ENCODE measurements at regions not wholly inside any gene's neighbourhood (a gene's known extent, or its start where the extent isn't known, plus 50 kb on each side); places are given as distances from the start of the nearest gene placed in this dataset.

GRCh38 chr14:58709949-58710348, 72.2 kb downstream of the DACT1 start:
- DNase-seq = no peak
- Histone ChIP-seq H3K4me2 (replicated peaks; ENCODE audit: extremely low read depth, low read length, poor library complexity, severe bottlenecking) (no peak overlapping the region), H2AFZ (ENCODE audit: insufficient read depth, low read depth, low read length, poor library complexity, severe bottlenecking) (no peak overlapping the region), H3K4me1 (ENCODE audit: control insufficient read depth in 1 of 2, insufficient read depth in 2 of 2, low read length in 2 of 2) (no peaks in the 10 kb centered on the region), H3K9me3 (replicated peaks in 1 of 2; ENCODE audit: control insufficient read depth in 1 of 2, insufficient read depth in 1 of 2, low read length in 2 of 2) (no peaks in the 10 kb centered on the region), H4K20me1 (ENCODE audit: insufficient read depth, low read length) (no peaks in the 10 kb centered on the region), H3K36me3 (replicated peaks in 1 of 2; ENCODE audit: control insufficient read depth in 1 of 2, insufficient read depth in 2 of 2, low read length in 2 of 2) (no peaks in the 10 kb centered on the region), H3K79me2 (ENCODE audit: insufficient read depth, low read length) (no peaks in the 10 kb centered on the region), H3K4me3 (replicated peaks in 1 of 3; ENCODE audit: low read depth in 2 of 3, low read length in 3 of 3) (no peak overlapping the region), H3K27ac (ENCODE audit: low read depth in 1 of 2, low read length in 2 of 2) (no peak overlapping the region), H3K27me3 (ENCODE audit: control insufficient read depth in 2 of 2, insufficient read depth in 2 of 2, low read length in 2 of 2) (no peaks in the 10 kb centered on the region), H3K9ac (ENCODE audit: insufficient read depth, low read length, poor library complexity, severe bottlenecking) (no peak overlapping the region)
- WGBS (ENCODE audit: insufficient coverage) = no CpG with 5 or more reads among the region's 2 CpGs
- H3K4me1 Mint-ChIP-seq = no peaks in the 10 kb centered on the region
- intact Hi-C loops (cut with micrococcal nuclease) = no loop called here
- no peak overlapping the region for H3K27ac Mint-ChIP-seq
- peaks cover 0 to 1% (median 0%) of the 10 kb centered on the region in 3 donors for H3K27me3 Mint-ChIP-seq (ENCODE audit: low read depth in 3 of 3)
- H3K9me3 Mint-ChIP-seq = no peaks in the 10 kb centered on the region
- H3K4me3 Mint-ChIP-seq = peak overlapping the region in 1 of 2 donors; percentile 27
- no peak for TF ChIP-seq CTCF (IDR thresholded peaks at IDR 0.05)
- H3K36me3 Mint-ChIP-seq = no peaks in the 10 kb centered on the region

- Histone ChIP-seq H4K20me1 (ENCODE audit: insufficient read depth, low read length) (no peaks in the 10 kb centered on the region), H3K36me3 (replicated peaks in 1 of 2; ENCODE audit: control insufficient read depth in 1 of 2, insufficient read depth in 2 of 2, low read length in 2 of 2) (no peaks in the 10 kb centered on the region), H3K27me3 (ENCODE audit: control insufficient read depth in 2 of 2, insufficient read depth in 2 of 2, low read length in 2 of 2) (no peaks in the 10 kb centered on the region), H3K4me1 (ENCODE audit: control insufficient read depth in 1 of 2, insufficient read depth in 2 of 2, low read length in 2 of 2) (no peaks in the 10 kb centered on the region), H3K9me3 (replicated peaks in 1 of 2; ENCODE audit: control insufficient read depth in 1 of 2, insufficient read depth in 1 of 2, low read length in 2 of 2) (no peaks in the 10 kb centered on the region), H3K9ac (ENCODE audit: insufficient read depth, low read length, poor library complexity, severe bottlenecking) (no peak overlapping the region), H3K27ac (ENCODE audit: low read depth in 1 of 2, low read length in 2 of 2) (no peak overlapping the region), H3K4me3 (replicated peaks in 1 of 3; ENCODE audit: low read depth in 2 of 3, low read length in 3 of 3) (no peak overlapping the region), H3K4me2 (replicated peaks; ENCODE audit: extremely low read depth, low read length, poor library complexity, severe bottlenecking) (no peak overlapping the region), H3K79me2 (ENCODE audit: insufficient read depth, low read length) (no peaks in the 10 kb centered on the region), H2AFZ (ENCODE audit: insufficient read depth, low read depth, low read length, poor library complexity, severe bottlenecking) (no peak overlapping the region)
- H3K27me3 Mint-ChIP-seq (ENCODE audit: low read depth in 3 of 3) = no peaks in the 10 kb centered on the region
- 100% methylated on average over 1 of the region's 3 CpGs for WGBS (ENCODE audit: insufficient coverage)
- no peak overlapping the region for H3K27ac Mint-ChIP-seq
- peaks cover under 1% of the 10 kb centered on the region for H3K4me1 Mint-ChIP-seq
- no peak for DNase-seq
- intact Hi-C loops (cut with micrococcal nuclease) = no loop called here
- TF ChIP-seq CTCF (IDR thresholded peaks at IDR 0.05) = no peak
- no peaks in the 10 kb centered on the region for H3K36me3 Mint-ChIP-seq
- H3K9me3 Mint-ChIP-seq = no peaks in the 10 kb centered on the region
- H3K4me3 Mint-ChIP-seq = no peak overlapping the region
Measured at GRCh38 chr14:58711382-58711781, 73.6 kb downstream of the DACT1 start.

Data from CD14-positive monocyte (primary cell).